ENCODE measurements at regions not wholly inside any gene's neighbourhood (a gene's known extent, or its start where the extent isn't known, plus 50 kb on each side); places are given as distances from the start of the nearest gene placed in this dataset.
"Not testable (repeated sequence)": the region's sequence is repeated elsewhere in the genome, so short reads cannot be mapped to it uniquely, and the experiment has no call there.

GRCh38 chr14:35947983-35948382, 121.8 kb downstream of the BRMS1L start:
- H3K9me3 ChIP-seq (ENCODE audit: control extremely low read depth in 1 of 5, control insufficient read depth in 4 of 5, insufficient read depth in 2 of 5, low read depth in 1 of 5, low read length in 4 of 5); H3K4me1 ChIP-seq (ENCODE audit: control extremely low read depth in 1 of 4, control insufficient read depth in 4 of 4, insufficient read depth in 4 of 4, low read length in 3 of 4); H3K36me3 ChIP-seq (ENCODE audit: control insufficient read depth in 4 of 4, insufficient read depth in 4 of 4, low read length in 3 of 4); H3K4me3 ChIP-seq (ENCODE audit: control insufficient read depth in 1 of 7, extremely low read depth in 1 of 7, insufficient read depth in 4 of 7, low read depth in 2 of 7, low read length in 6 of 7); H3K27me3 ChIP-seq (replicated peaks in 2 of 5; ENCODE audit: control insufficient read depth in 4 of 5, insufficient read depth in 5 of 5, low read length in 4 of 5); DNase-seq; POLR2A ChIA-PET; H3K27ac ChIP-seq (ENCODE audit: insufficient read depth in 1 of 2, low read depth in 1 of 2, low read length in 2 of 2, poor library complexity in 1 of 2, severe bottlenecking in 2 of 2); CTCF ChIA-PET: not testable (repeated sequence)
- 96% methylated on average over 10 of the region's 14 CpGs for WGBS (ENCODE audit: insufficient coverage)

GRCh38 chr14:35944847-35945246, 118.7 kb downstream of the BRMS1L start:
- no peaks in the 10 kb centered on the region for H3K9me3 ChIP-seq (ENCODE audit: control extremely low read depth in 1 of 5, control insufficient read depth in 4 of 5, insufficient read depth in 2 of 5, low read depth in 1 of 5, low read length in 4 of 5)
- H3K36me3 ChIP-seq (ENCODE audit: control insufficient read depth in 4 of 4, insufficient read depth in 4 of 4, low read length in 3 of 4), result no peaks in the 10 kb centered on the region
- H3K4me3 ChIP-seq (ENCODE audit: control insufficient read depth in 1 of 7, extremely low read depth in 1 of 7, insufficient read depth in 4 of 7, low read depth in 2 of 7, low read length in 6 of 7), result no peak overlapping the region
- ChIA-PET CTCF (no interaction called here), POLR2A (no interaction called here)
- no peaks in the 10 kb centered on the region for H3K4me1 ChIP-seq (ENCODE audit: control extremely low read depth in 1 of 4, control insufficient read depth in 4 of 4, insufficient read depth in 4 of 4, low read length in 3 of 4)
- WGBS (ENCODE audit: insufficient coverage), result 93% methylated on average over 4 of the region's 5 CpGs
- no peaks in the 10 kb centered on the region for H3K27me3 ChIP-seq (replicated peaks in 2 of 5; ENCODE audit: control insufficient read depth in 4 of 5, insufficient read depth in 5 of 5, low read length in 4 of 5)
- DNase-seq, result no peak
- no peak overlapping the region for H3K27ac ChIP-seq (ENCODE audit: insufficient read depth in 1 of 2, low read depth in 1 of 2, low read length in 2 of 2, poor library complexity in 1 of 2, severe bottlenecking in 2 of 2)

- Histone ChIP-seq H3K9me3 (ENCODE audit: control extremely low read depth in 1 of 5, control insufficient read depth in 4 of 5, insufficient read depth in 2 of 5, low read depth in 1 of 5, low read length in 4 of 5) (no peaks in the 10 kb centered on the region), H3K27me3 (replicated peaks in 2 of 5; ENCODE audit: control insufficient read depth in 4 of 5, insufficient read depth in 5 of 5, low read length in 4 of 5) (peaks cover 0 to 6% (median 2%) of the 10 kb centered on the region in 5 experiments), H3K4me3 (ENCODE audit: control insufficient read depth in 1 of 7, extremely low read depth in 1 of 7, insufficient read depth in 4 of 7, low read depth in 2 of 7, low read length in 6 of 7) (no peak overlapping the region), H3K27ac (ENCODE audit: insufficient read depth in 1 of 2, low read depth in 1 of 2, low read length in 2 of 2, poor library complexity in 1 of 2, severe bottlenecking in 2 of 2) (no peak overlapping the region), H3K4me1 (ENCODE audit: control extremely low read depth in 1 of 4, control insufficient read depth in 4 of 4, insufficient read depth in 4 of 4, low read length in 3 of 4) (no peaks in the 10 kb centered on the region), H3K36me3 (ENCODE audit: control insufficient read depth in 4 of 4, insufficient read depth in 4 of 4, low read length in 3 of 4) (no peaks in the 10 kb centered on the region)
- CTCF ChIA-PET, result no interaction called here
- 100% methylated on average over 3 of the region's 4 CpGs for WGBS (ENCODE audit: insufficient coverage)
- POLR2A ChIA-PET, result no interaction called here
- DNase-seq, result no peak
These were observed 114.2 kb downstream of the BRMS1L start for GRCh38 chr14:35940291-35940690.

- ChIA-PET CTCF (no interaction called here), POLR2A (no interaction called here)
- Histone ChIP-seq H3K27ac (ENCODE audit: insufficient read depth in 1 of 2, low read depth in 1 of 2, low read length in 2 of 2, poor library complexity in 1 of 2, severe bottlenecking in 2 of 2) (no peak overlapping the region), H3K27me3 (replicated peaks in 2 of 5; ENCODE audit: control insufficient read depth in 4 of 5, insufficient read depth in 5 of 5, low read length in 4 of 5) (peaks cover 0 to 7% (median 6%) of the 10 kb centered on the region in 5 experiments), H3K9me3 (ENCODE audit: control extremely low read depth in 1 of 5, control insufficient read depth in 4 of 5, insufficient read depth in 2 of 5, low read depth in 1 of 5, low read length in 4 of 5) (no peaks in the 10 kb centered on the region), H3K4me1 (ENCODE audit: control extremely low read depth in 1 of 4, control insufficient read depth in 4 of 4, insufficient read depth in 4 of 4, low read length in 3 of 4) (no peaks in the 10 kb centered on the region), H3K4me3 (ENCODE audit: control insufficient read depth in 1 of 7, extremely low read depth in 1 of 7, insufficient read depth in 4 of 7, low read depth in 2 of 7, low read length in 6 of 7) (no peak overlapping the region), H3K36me3 (ENCODE audit: control insufficient read depth in 4 of 4, insufficient read depth in 4 of 4, low read length in 3 of 4) (no peaks in the 10 kb centered on the region)
- no CpG with 5 or more reads among the region's 2 CpGs for WGBS (ENCODE audit: insufficient coverage)
- no peak for DNase-seq
These were observed 112.6 kb downstream of the BRMS1L start for GRCh38 chr14:35938770-35939169.

GRCh38 chr14:35934499-35934898, 108.4 kb downstream of the BRMS1L start:
- ChIA-PET CTCF (no interaction called here), POLR2A (no interaction called here)
- Histone ChIP-seq H3K27me3 (replicated peaks in 2 of 5; ENCODE audit: control insufficient read depth in 4 of 5, insufficient read depth in 5 of 5, low read length in 4 of 5) (peaks cover 0 to 11% (median 6%) of the 10 kb centered on the region in 5 experiments), H3K4me3 (ENCODE audit: control insufficient read depth in 1 of 7, extremely low read depth in 1 of 7, insufficient read depth in 4 of 7, low read depth in 2 of 7, low read length in 6 of 7) (no peak overlapping the region), H3K27ac (ENCODE audit: insufficient read depth in 1 of 2, low read depth in 1 of 2, low read length in 2 of 2, poor library complexity in 1 of 2, severe bottlenecking in 2 of 2) (no peak overlapping the region), H3K4me1 (ENCODE audit: control extremely low read depth in 1 of 4, control insufficient read depth in 4 of 4, insufficient read depth in 4 of 4, low read length in 3 of 4) (no peaks in the 10 kb centered on the region), H3K9me3 (ENCODE audit: control extremely low read depth in 1 of 5, control insufficient read depth in 4 of 5, insufficient read depth in 2 of 5, low read depth in 1 of 5, low read length in 4 of 5) (no peaks in the 10 kb centered on the region), H3K36me3 (ENCODE audit: control insufficient read depth in 4 of 4, insufficient read depth in 4 of 4, low read length in 3 of 4) (no peaks in the 10 kb centered on the region)
- DNase-seq, result no peak
- no CpG with 5 or more reads among the region's 2 CpGs for WGBS (ENCODE audit: insufficient coverage)

- Histone ChIP-seq H3K36me3 (ENCODE audit: control insufficient read depth in 4 of 4, insufficient read depth in 4 of 4, low read length in 3 of 4) (no peaks in the 10 kb centered on the region), H3K9me3 (ENCODE audit: control extremely low read depth in 1 of 5, control insufficient read depth in 4 of 5, insufficient read depth in 2 of 5, low read depth in 1 of 5, low read length in 4 of 5) (no peaks in the 10 kb centered on the region), H3K27me3 (replicated peaks in 2 of 5; ENCODE audit: control insufficient read depth in 4 of 5, insufficient read depth in 5 of 5, low read length in 4 of 5) (peaks cover 0 to 9% (median 5%) of the 10 kb centered on the region in 5 experiments), H3K4me1 (ENCODE audit: control extremely low read depth in 1 of 4, control insufficient read depth in 4 of 4, insufficient read depth in 4 of 4, low read length in 3 of 4) (no peaks in the 10 kb centered on the region), H3K27ac (ENCODE audit: insufficient read depth in 1 of 2, low read depth in 1 of 2, low read length in 2 of 2, poor library complexity in 1 of 2, severe bottlenecking in 2 of 2) (no peak overlapping the region), H3K4me3 (ENCODE audit: control insufficient read depth in 1 of 7, extremely low read depth in 1 of 7, insufficient read depth in 4 of 7, low read depth in 2 of 7, low read length in 6 of 7) (no peak overlapping the region)
- CTCF ChIA-PET, result no interaction called here
- 63% methylated on average over 9 of the region's 13 CpGs for WGBS (ENCODE audit: insufficient coverage)
- DNase-seq, result no peak
- POLR2A ChIA-PET, result no interaction called here
These were observed 106.6 kb downstream of the BRMS1L start for GRCh38 chr14:35932659-35933159.

GRCh38 chr14:35932136-35932535, 106.0 kb downstream of the BRMS1L start:
- no peaks in the 10 kb centered on the region for H3K9me3 ChIP-seq (ENCODE audit: control extremely low read depth in 1 of 5, control insufficient read depth in 4 of 5, insufficient read depth in 2 of 5, low read depth in 1 of 5, low read length in 4 of 5)
- ChIA-PET POLR2A (no interaction called here), CTCF (no interaction called here)
- no peaks in the 10 kb centered on the region for H3K36me3 ChIP-seq (ENCODE audit: control insufficient read depth in 4 of 4, insufficient read depth in 4 of 4, low read length in 3 of 4)
- H3K27ac ChIP-seq (ENCODE audit: insufficient read depth in 1 of 2, low read depth in 1 of 2, low read length in 2 of 2, poor library complexity in 1 of 2, severe bottlenecking in 2 of 2), result no peak overlapping the region
- no peak for DNase-seq
- H3K27me3 ChIP-seq (replicated peaks in 2 of 5; ENCODE audit: control insufficient read depth in 4 of 5, insufficient read depth in 5 of 5, low read length in 4 of 5), result peaks cover 0 to 9% (median 3%) of the 10 kb centered on the region in 5 experiments
- H3K4me3 ChIP-seq (ENCODE audit: control insufficient read depth in 1 of 7, extremely low read depth in 1 of 7, insufficient read depth in 4 of 7, low read depth in 2 of 7, low read length in 6 of 7), result no peak overlapping the region
- H3K4me1 ChIP-seq (ENCODE audit: control extremely low read depth in 1 of 4, control insufficient read depth in 4 of 4, insufficient read depth in 4 of 4, low read length in 3 of 4), result no peaks in the 10 kb centered on the region

Data from common myeloid progenitor, CD34-positive (primary cell).